ENCODE measurements at regions not wholly inside any gene's neighbourhood (a gene's known extent, or its start where the extent isn't known, plus 50 kb on each side); places are given as distances from the start of the nearest gene placed in this dataset.
"Not testable (repeated sequence)": the region's sequence is repeated elsewhere in the genome, so short reads cannot be mapped to it uniquely, and the experiment has no call there.

- DNase-seq: no peak
- intact Hi-C loops (cut with DNase I): no loop called here
Observed at GRCh38 chr7:86407291-86407690, 236.4 kb upstream of the GRM3 start.

GRCh38 chr7:86391813-86392212 is 251.9 kb upstream of the GRM3 start:
- DNase-seq (no peak), ATAC-seq (ENCODE audit: poor library complexity) (no peak)
- intact Hi-C loops (cut with DNase I): no loop called here

More at GRCh38 chr7:86407291-86407690, 236.4 kb upstream of the GRM3 start:
- ATAC-seq (ENCODE audit: poor library complexity): no peak

GRCh38 chr7:86375602-86376001 is 268.1 kb upstream of the GRM3 start:
- intact Hi-C loops (cut with DNase I); ATAC-seq (ENCODE audit: poor library complexity): not testable (repeated sequence)
- DNase-seq: peak; percentile 32

GRCh38 chr7:86372262-86372661 is 271.4 kb upstream of the GRM3 start:
- ATAC-seq (ENCODE audit: poor library complexity) (no peak), DNase-seq (no peak)
- intact Hi-C loops (cut with DNase I): no loop called here

- DNase-seq (no peak), ATAC-seq (ENCODE audit: poor library complexity) (no peak)
- intact Hi-C loops (cut with DNase I): no loop called here
Observed at GRCh38 chr7:86366946-86367345, 276.8 kb upstream of the GRM3 start.

- ATAC-seq (ENCODE audit: poor library complexity); DNase-seq; intact Hi-C loops (cut with DNase I): not testable (repeated sequence)
Observed at GRCh38 chr7:86340407-86340806, 303.3 kb upstream of the GRM3 start.

- intact Hi-C loops (cut with DNase I): no loop called here
- ATAC-seq (ENCODE audit: poor library complexity) (no peak), DNase-seq (no peak)
Observed at GRCh38 chr7:86339051-86339450, 304.7 kb upstream of the GRM3 start.

GRCh38 chr7:86328801-86329433 is 314.8 kb upstream of the GRM3 start:
- DNase-seq (no peak), ATAC-seq (ENCODE audit: poor library complexity) (no peak)
- intact Hi-C loops (cut with DNase I): no loop called here

- intact Hi-C loops (cut with DNase I): no loop called here
- no peak for DNase-seq
- ATAC-seq (ENCODE audit: poor library complexity): no peak
Observed at GRCh38 chr7:86326847-86327246, 316.9 kb upstream of the GRM3 start.

GRCh38 chr7:86320889-86321288 is 322.8 kb upstream of the GRM3 start:
- intact Hi-C loops (cut with DNase I): no loop called here
- DNase-seq (no peak), ATAC-seq (ENCODE audit: poor library complexity) (no peak)

GRCh38 chr7:86320341-86320740 is 323.4 kb upstream of the GRM3 start:
- ATAC-seq (ENCODE audit: poor library complexity): no peak
- no peak for DNase-seq
- intact Hi-C loops (cut with DNase I): no loop called here

- ATAC-seq (ENCODE audit: poor library complexity) (no peak), DNase-seq (no peak)
- intact Hi-C loops (cut with DNase I): no loop called here
Observed at GRCh38 chr7:86313842-86314241, 329.9 kb upstream of the GRM3 start.

GRCh38 chr7:86301301-86301700 is 342.4 kb upstream of the GRM3 start:
- DNase-seq (no peak), ATAC-seq (ENCODE audit: poor library complexity) (no peak)
- intact Hi-C loops (cut with DNase I): no loop called here

- no peak for ATAC-seq (ENCODE audit: poor library complexity)
Observed at GRCh38 chr7:86295526-86295925, 348.2 kb upstream of the GRM3 start.

GRCh38 chr7:86282014-86282682 is 361.6 kb upstream of the GRM3 start:
- intact Hi-C loops (cut with DNase I): no loop called here
- DNase-seq (no peak), ATAC-seq (ENCODE audit: poor library complexity) (no peak)

More at GRCh38 chr7:86295526-86295925, 348.2 kb upstream of the GRM3 start:
- DNase-seq: no peak
- intact Hi-C loops (cut with DNase I): no loop called here

- intact Hi-C loops (cut with DNase I): no loop called here
- no peak for DNase-seq
- ATAC-seq (ENCODE audit: poor library complexity): no peak
Observed at GRCh38 chr7:86280150-86280549, 363.6 kb upstream of the GRM3 start.

- ATAC-seq (ENCODE audit: poor library complexity) (no peak), DNase-seq (no peak)
- intact Hi-C loops (cut with DNase I): no loop called here
Observed at GRCh38 chr7:86262781-86263180, 380.9 kb upstream of the GRM3 start.

- ATAC-seq (ENCODE audit: poor library complexity): no peak
- intact Hi-C loops (cut with DNase I): no loop called here
- DNase-seq: no peak
Observed at GRCh38 chr7:86257894-86258293, 385.8 kb upstream of the GRM3 start.

GRCh38 chr7:86252406-86252805 is 391.3 kb upstream of the GRM3 start:
- no peak for DNase-seq
- intact Hi-C loops (cut with DNase I): no loop called here
- no peak for ATAC-seq (ENCODE audit: poor library complexity)

- intact Hi-C loops (cut with DNase I): no loop called here
- no peak for ATAC-seq (ENCODE audit: poor library complexity)
- no peak for DNase-seq
Observed at GRCh38 chr7:86248977-86249376, 394.7 kb upstream of the GRM3 start.

- ATAC-seq (ENCODE audit: poor library complexity): no peak
- no peak for DNase-seq
- intact Hi-C loops (cut with DNase I): no loop called here
Observed at GRCh38 chr7:86243171-86243570, 400.5 kb upstream of the GRM3 start.
